Hepatocyte (in vitro differentiated cells): ENCODE measurements at regions not wholly inside any gene's neighbourhood (a gene's known extent, or its start where the extent isn't known, plus 50 kb on each side); places are given as distances from the start of the nearest gene placed in this dataset.
A peak's percentile ranks its signal among the peaks of the same experiment; 100 is the strongest.

ENCODE experiments used
- DNase-seq: peaks from one replicate; pipeline ENCODE4 v3.0.0-alpha.2; 2016; ENCODE audit warnings: low spot score
- H2AFZ ChIP-seq: fragments of 200-600 bp; sonication (generic); 2 replicates; pipeline ENCODE4 v1.6.0; 2016; ENCODE audit warnings: antibody characterized with exemption, mild to moderate bottlenecking
- H3K27ac ChIP-seq: fragments of 200-600 bp; sonication (generic); 2 replicates; pipeline ENCODE4 v1.5.1; 2016; ENCODE audit warnings: mild to moderate bottlenecking
- H3K27me3 ChIP-seq: fragments of 200-600 bp; sonication (generic); 2 replicates; pipeline ENCODE4 v1.6.1; 2016
- H3K36me3 ChIP-seq: fragments of 200-600 bp; sonication (generic); replicated peaks from 2 replicates; pipeline ENCODE4 v1.5.1; 2016; ENCODE audit warnings: low read depth; ENCODE audit not compliant: insufficient read depth
- H3K4me1 ChIP-seq: fragments of 200-600 bp; sonication (generic); 2 replicates; pipeline ENCODE4 v1.5.1; 2016; ENCODE audit warnings: mild to moderate bottlenecking, moderate library complexity; ENCODE audit not compliant: insufficient read depth
- H3K4me2 ChIP-seq: fragments of 200-600 bp; sonication (generic); 2 replicates; pipeline ENCODE4 v1.6.0; 2016
- H3K4me3 ChIP-seq: fragments of 200-600 bp; sonication (generic); 2 replicates; pipeline ENCODE4 v1.5.1; 2016; ENCODE audit warnings: mild to moderate bottlenecking
- H3K79me2 ChIP-seq: fragments of 200-600 bp; sonication (generic); 2 replicates; pipeline ENCODE4 v1.6.0; 2017; ENCODE audit warnings: mild to moderate bottlenecking
- H3K9me2 ChIP-seq: fragments of 200-600 bp; sonication (generic); replicated peaks from 2 replicates; pipeline ENCODE4 v1.6.0; 2017; ENCODE audit warnings: mild to moderate bottlenecking; ENCODE audit not compliant: insufficient read depth
- H3K9me3 ChIP-seq: fragments of 200-600 bp; sonication (generic); 2 replicates; pipeline ENCODE4 v1.5.1; 2016; ENCODE audit warnings: low read depth, mild to moderate bottlenecking
- H4K20me1 ChIP-seq: fragments of 200-600 bp; sonication (generic); 2 replicates; pipeline ENCODE4 v1.6.0; 2016; ENCODE audit warnings: mild to moderate bottlenecking; ENCODE audit not compliant: insufficient read depth, poor library complexity, severe bottlenecking
- EZH2 ChIP-seq: fragments of 200-600 bp; sonication (generic); IDR thresholded peaks from 2 replicates; pipeline ENCODE4 v1.6.1; 2016; ENCODE audit warnings: antibody characterized with exemption, mild to moderate bottlenecking, borderline replicate concordance
- EZH2phosphoT487 ChIP-seq: fragments of 200-600 bp; sonication (generic); IDR thresholded peaks from one replicate; pipeline ENCODE4 v1.6.1; 2018; ENCODE audit warnings: antibody characterized with exemption, mild to moderate bottlenecking, low read depth, moderate library complexity; ENCODE audit not compliant: unreplicated experiment, severe bottlenecking
- WGBS: methylation state at CpG from one replicate; pipeline ENCODE4 v1.1.6; 2016; ENCODE audit warnings: low lambda C conversion rate; ENCODE audit errors: missing lambda C conversion rate; 5-methylcytosine and 5-hydroxymethylcytosine counted together
- TF ChIP-seq, protein P1 (sequence below): fragments of 200-600 bp; sonication (generic); IDR thresholded peaks from 2 replicates; pipeline ENCODE4 v1.5.1; 2016; ENCODE audit warnings: antibody characterized with exemption, mild to moderate bottlenecking; ENCODE audit not compliant: poor library complexity

DNA sequence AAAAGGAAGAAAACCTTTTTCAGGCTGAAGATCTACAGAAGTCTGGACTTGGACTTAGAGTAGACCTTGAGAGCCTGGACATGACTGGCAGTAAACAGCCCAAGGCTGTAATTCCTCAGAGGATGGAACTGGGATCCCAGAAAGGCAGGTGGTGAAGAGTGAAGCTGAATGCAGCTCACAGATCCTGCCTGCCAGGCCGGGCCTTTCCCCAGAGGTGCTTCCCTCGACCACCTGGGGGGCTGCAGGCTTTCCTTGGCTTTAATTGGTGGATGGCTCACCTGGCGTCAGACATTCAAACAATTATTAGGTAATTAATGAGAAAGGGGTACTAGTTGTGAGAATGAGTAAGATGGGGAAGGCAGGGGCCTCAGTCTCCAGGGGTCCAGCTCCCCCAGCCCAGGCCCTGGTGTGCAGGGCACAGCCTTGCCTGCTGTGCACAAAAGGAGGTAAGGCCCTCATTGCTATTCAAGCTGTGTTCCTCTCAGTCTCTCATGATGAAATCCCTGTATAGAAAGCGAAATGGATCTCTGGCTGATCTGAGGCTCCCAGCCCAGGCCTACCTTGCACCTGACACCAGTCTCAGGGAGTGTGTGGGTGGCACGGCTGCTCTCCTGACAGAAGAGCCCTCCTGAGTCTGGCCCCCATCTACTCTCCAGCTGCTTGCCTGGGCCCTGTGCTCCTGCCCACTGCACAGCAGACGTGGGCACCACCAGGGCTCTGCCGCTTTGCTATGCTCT, 63.0 kb upstream of the TCL1A start:
- Histone ChIP-seq H3K27me3 (peaks cover 12% of the 10 kb centered on the region), H3K36me3 (no peaks in the 10 kb centered on the region), H3K9me2 (no peaks in the 10 kb centered on the region), H3K4me1 (no peaks in the 10 kb centered on the region), H3K9me3 (no peaks in the 10 kb centered on the region), H2AFZ (no peak overlapping the region), H3K4me3 (no peak overlapping the region), H3K79me2 (no peaks in the 10 kb centered on the region), H3K27ac (no peak overlapping the region), H3K4me2 (no peak overlapping the region), H4K20me1 (no peaks in the 10 kb centered on the region)
- no peak for DNase-seq
- TF ChIP-seq EZH2phosphoT487 = no peak
- TF ChIP-seq EZH2 = no peak
- TF ChIP-seq, protein P1, sequence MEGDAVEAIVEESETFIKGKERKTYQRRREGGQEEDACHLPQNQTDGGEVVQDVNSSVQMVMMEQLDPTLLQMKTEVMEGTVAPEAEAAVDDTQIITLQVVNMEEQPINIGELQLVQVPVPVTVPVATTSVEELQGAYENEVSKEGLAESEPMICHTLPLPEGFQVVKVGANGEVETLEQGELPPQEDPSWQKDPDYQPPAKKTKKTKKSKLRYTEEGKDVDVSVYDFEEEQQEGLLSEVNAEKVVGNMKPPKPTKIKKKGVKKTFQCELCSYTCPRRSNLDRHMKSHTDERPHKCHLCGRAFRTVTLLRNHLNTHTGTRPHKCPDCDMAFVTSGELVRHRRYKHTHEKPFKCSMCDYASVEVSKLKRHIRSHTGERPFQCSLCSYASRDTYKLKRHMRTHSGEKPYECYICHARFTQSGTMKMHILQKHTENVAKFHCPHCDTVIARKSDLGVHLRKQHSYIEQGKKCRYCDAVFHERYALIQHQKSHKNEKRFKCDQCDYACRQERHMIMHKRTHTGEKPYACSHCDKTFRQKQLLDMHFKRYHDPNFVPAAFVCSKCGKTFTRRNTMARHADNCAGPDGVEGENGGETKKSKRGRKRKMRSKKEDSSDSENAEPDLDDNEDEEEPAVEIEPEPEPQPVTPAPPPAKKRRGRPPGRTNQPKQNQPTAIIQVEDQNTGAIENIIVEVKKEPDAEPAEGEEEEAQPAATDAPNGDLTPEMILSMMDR = no peak
- WGBS = 68% methylated on average over 7 of the region's 7 CpGs

DNA sequence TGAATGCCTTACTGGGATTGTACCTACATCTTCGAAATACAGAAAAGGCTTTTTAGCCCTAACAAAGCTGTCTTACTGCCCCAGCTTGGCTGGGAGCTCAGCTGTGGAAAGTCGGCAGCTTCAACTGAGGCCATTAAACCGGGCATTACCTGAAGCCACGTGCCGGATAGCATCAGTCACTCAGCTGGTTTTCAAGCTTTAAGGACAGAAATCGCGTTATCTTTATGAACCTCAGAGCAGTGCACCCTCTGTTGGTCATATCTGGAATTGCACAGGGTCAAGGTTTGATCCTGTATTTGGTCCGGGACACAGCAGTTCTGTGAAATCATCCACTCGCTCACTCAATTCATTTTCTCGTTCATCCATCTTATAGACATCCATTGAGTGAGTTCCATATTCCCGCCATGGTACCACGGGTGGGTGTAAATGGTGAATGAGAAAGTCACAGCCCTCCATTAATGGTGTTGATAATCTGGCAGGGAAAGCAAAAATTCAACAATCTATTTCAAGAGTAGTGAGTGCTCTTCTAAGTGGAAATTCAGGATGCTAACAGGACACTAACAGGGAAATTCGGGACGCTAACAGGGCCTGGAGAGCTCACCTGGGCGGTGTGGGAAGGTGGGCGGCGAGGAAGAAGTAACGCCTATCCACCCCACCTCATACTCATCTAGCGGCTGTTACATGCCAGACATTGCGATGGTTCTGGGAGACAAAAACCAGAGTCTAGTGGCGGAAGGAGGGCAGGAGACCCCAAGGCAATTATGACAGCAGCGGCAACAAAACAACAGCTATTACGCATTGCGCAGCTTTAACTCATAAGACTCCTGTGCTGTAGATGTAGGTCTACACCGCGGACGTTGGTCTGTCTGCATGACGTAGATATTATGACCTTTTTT, 60.6 kb upstream of the TCL1A start:
- H3K4me2 ChIP-seq = no peak overlapping the region
- TF ChIP-seq EZH2phosphoT487 (no peak), EZH2 (no peak)
- TF ChIP-seq, protein P1 = peak; percentile 75

DNA sequence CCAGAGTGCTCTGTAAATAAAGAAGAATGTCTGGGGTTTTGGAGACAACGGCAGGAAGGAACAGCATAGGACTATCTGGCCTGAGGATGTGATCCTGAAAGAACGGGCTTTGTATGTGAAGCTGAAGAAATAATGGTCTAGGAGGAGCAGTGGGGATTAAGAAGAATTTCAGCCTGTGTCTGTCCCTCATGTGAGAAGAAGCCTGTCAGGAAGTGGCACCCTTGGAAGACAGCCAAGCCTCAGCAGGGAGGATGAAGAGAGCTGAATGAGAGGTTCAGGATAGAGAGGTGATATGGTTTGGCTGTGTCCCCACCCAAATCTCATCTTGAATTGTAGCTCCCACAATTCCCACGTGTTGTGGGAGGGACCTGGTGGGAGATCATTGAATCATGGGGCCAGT, 56.9 kb upstream of the TCL1A start:
- TF ChIP-seq, protein P1 = no peak
- H4K20me1 ChIP-seq = no peaks in the 10 kb centered on the region
- no peak for DNase-seq
- H3K9me2 ChIP-seq = no peaks in the 10 kb centered on the region
- WGBS = 63% methylated on average over 3 of the region's 3 CpGs
- no peaks in the 10 kb centered on the region for H3K79me2 ChIP-seq
- H3K4me3 ChIP-seq = no peak overlapping the region
- no peaks in the 10 kb centered on the region for H3K4me1 ChIP-seq
- H2AFZ ChIP-seq = no peak overlapping the region
- H3K27me3 ChIP-seq = peaks cover 18% of the 10 kb centered on the region
- no peak overlapping the region for H3K4me2 ChIP-seq
- H3K9me3 ChIP-seq = no peaks in the 10 kb centered on the region
- no peaks in the 10 kb centered on the region for H3K36me3 ChIP-seq
- H3K27ac ChIP-seq = no peak overlapping the region

More for the DNA sequence above, 60.6 kb upstream of the TCL1A start:
- Histone ChIP-seq H3K9me3 (no peaks in the 10 kb centered on the region), H3K4me1 (no peaks in the 10 kb centered on the region), H3K9me2 (no peaks in the 10 kb centered on the region), H3K36me3 (no peaks in the 10 kb centered on the region), H2AFZ (no peak overlapping the region), H4K20me1 (no peaks in the 10 kb centered on the region), H3K4me3 (no peak overlapping the region), H3K27ac (no peak overlapping the region), H3K79me2 (no peaks in the 10 kb centered on the region), H3K27me3 (peaks cover 12% of the 10 kb centered on the region)
- DNase-seq = peak; percentile 65
- 58% methylated on average over 28 of the region's 28 CpGs for WGBS
